NCI-H2107 treated with DMSO at 0.1 percent for 48 hours (cell line): ENCODE measurements at regions not wholly inside any gene's neighbourhood (a gene's known extent, or its start where the extent isn't known, plus 50 kb on each side); places are given as distances from the start of the nearest gene placed in this dataset.
A peak's percentile ranks its signal among the peaks of the same experiment; 100 is the strongest.

ENCODE experiments used
- DNase-seq: peaks from one replicate; lab custom pipeline; 2025; ENCODE audit not compliant: unreplicated experiment; lab: John Stamatoyannopoulos, UW

- DNase-seq = no peak
Measured at GRCh38 chr4:137209240-137209639, 323.1 kb downstream of the PCDH18 start.

GRCh38 chr4:137206781-137207180 lies 325.5 kb downstream of the PCDH18 start:
- DNase-seq = no peak

GRCh38 chr4:137203601-137204000 lies 328.7 kb downstream of the PCDH18 start:
- DNase-seq = no peak

- DNase-seq = no peak
Measured at GRCh38 chr4:137200322-137200721, 332.0 kb downstream of the PCDH18 start.

- DNase-seq = no peak
Measured at GRCh38 chr4:137198791-137199190, 333.5 kb downstream of the PCDH18 start.

- DNase-seq = no peak
Measured at GRCh38 chr4:137194670-137195069, 337.6 kb downstream of the PCDH18 start.

GRCh38 chr4:137193564-137193963 lies 338.7 kb downstream of the PCDH18 start:
- no peak for DNase-seq

- no peak for DNase-seq
Measured at GRCh38 chr4:137181293-137181899, 350.9 kb downstream of the PCDH18 start.

GRCh38 chr4:137180349-137180748 lies 351.9 kb downstream of the PCDH18 start:
- DNase-seq = no peak

- DNase-seq = no peak
Measured at GRCh38 chr4:137156807-137157206, 375.5 kb downstream of the PCDH18 start.

GRCh38 chr4:137156054-137156453 lies 376.2 kb downstream of the PCDH18 start:
- DNase-seq = no peak

GRCh38 chr4:137131201-137131600 lies 401.1 kb downstream of the PCDH18 start:
- DNase-seq = no peak

GRCh38 chr4:137129845-137130244 lies 402.4 kb downstream of the PCDH18 start:
- no peak for DNase-seq

GRCh38 chr4:137129441-137129840 lies 402.9 kb downstream of the PCDH18 start:
- DNase-seq = no peak

- DNase-seq = peak; percentile 2
Measured at GRCh38 chr4:137125011-137125410, 407.3 kb downstream of the PCDH18 start.

GRCh38 chr4:137124278-137124932 lies 407.9 kb downstream of the PCDH18 start:
- DNase-seq = peak; percentile 73

GRCh38 chr4:137122876-137123275 lies 409.4 kb downstream of the PCDH18 start:
- no peak for DNase-seq

- DNase-seq = no peak
Measured at GRCh38 chr4:137116144-137116543, 416.1 kb downstream of the PCDH18 start.

GRCh38 chr4:137106733-137107132 lies 425.6 kb downstream of the PCDH18 start:
- DNase-seq = no peak

- no peak for DNase-seq
Measured at GRCh38 chr4:137106287-137106686, 426.0 kb downstream of the PCDH18 start.

- no peak for DNase-seq
Measured at GRCh38 chr4:137090951-137091350, 441.3 kb downstream of the PCDH18 start.

- DNase-seq = no peak
Measured at GRCh38 chr4:137083571-137084135, 448.6 kb downstream of the PCDH18 start.

- DNase-seq = no peak
Measured at GRCh38 chr4:137082061-137082460, 450.2 kb downstream of the PCDH18 start.
